ENCODE measurements at regions not wholly inside any gene's neighbourhood (a gene's known extent, or its start where the extent isn't known, plus 50 kb on each side); places are given as distances from the start of the nearest gene placed in this dataset.

DNA sequence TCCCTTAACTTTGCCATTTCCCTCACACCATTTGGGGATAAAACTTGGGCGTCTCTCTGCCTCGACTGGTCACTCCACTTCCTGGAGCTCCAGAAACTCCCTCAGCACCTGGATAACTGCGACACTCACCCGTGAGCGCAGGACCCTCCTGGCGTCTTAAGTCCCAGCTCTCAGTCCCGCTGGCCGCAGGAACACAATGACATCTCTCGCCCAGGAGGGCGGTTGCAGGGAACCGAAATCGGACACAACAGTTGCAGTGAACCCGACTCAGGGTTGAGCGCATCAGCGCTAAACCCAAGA, 370.9 kb upstream of the SMIM31 start:
- TF ChIP-seq, protein P1, sequence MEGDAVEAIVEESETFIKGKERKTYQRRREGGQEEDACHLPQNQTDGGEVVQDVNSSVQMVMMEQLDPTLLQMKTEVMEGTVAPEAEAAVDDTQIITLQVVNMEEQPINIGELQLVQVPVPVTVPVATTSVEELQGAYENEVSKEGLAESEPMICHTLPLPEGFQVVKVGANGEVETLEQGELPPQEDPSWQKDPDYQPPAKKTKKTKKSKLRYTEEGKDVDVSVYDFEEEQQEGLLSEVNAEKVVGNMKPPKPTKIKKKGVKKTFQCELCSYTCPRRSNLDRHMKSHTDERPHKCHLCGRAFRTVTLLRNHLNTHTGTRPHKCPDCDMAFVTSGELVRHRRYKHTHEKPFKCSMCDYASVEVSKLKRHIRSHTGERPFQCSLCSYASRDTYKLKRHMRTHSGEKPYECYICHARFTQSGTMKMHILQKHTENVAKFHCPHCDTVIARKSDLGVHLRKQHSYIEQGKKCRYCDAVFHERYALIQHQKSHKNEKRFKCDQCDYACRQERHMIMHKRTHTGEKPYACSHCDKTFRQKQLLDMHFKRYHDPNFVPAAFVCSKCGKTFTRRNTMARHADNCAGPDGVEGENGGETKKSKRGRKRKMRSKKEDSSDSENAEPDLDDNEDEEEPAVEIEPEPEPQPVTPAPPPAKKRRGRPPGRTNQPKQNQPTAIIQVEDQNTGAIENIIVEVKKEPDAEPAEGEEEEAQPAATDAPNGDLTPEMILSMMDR (IDR thresholded peaks at IDR 0.05) = no peak
- no peak for TF ChIP-seq POLR2A (IDR thresholded peaks at IDR 0.05)
